K562 (cell line): ENCODE measurements at regions not wholly inside any gene's neighbourhood (a gene's known extent, or its start where the extent isn't known, plus 50 kb on each side); places are given as distances from the start of the nearest gene placed in this dataset.

Experiments
- ATAC-seq: fragments of 200-7000 bp; cut with Tn5 transposase; 3 replicates; pipeline ENCODE4 v1.9.1; 2020; ENCODE audit warnings: moderate library complexity
- BruUV-seq: library from RNA; stranded (reverse); fragments of 400-500 nt; replicated peaks from 2 replicates; lab custom pipeline; 2021; lab: Mats Ljungman, UMichigan
- CTCF ChIA-PET: fragments of 300-600 bp; formaldehyde crosslinking; extraction: SDS; loops from one replicate; lab custom pipeline; 2021; ENCODE audit warnings: low intra/inter-chr PET ratio; lab: Yijun Ruan, JAX
- POLR2A ChIA-PET: fragments of 300-600, 350-650 bp; sonication (Branson Sonifier 250); formaldehyde crosslinking; extraction: SDS; loops from one replicate; lab custom pipeline; 2021; ENCODE audit warnings: antibody characterized with exemption, inconsistent platforms; lab: Yijun Ruan, JAX
- DNase-seq, 4 experiments: peaks; one replicate each; pipeline versions ENCODE4 v3.0.0 to v3.0.0-alpha.2; 2011 to 2018; ENCODE audit warnings: low spot score in 3 of 4, mixed read lengths in 3 of 4; ENCODE audit errors: extremely low read depth in 1 of 4
- FAIRE-seq: peaks from 2 replicates; lab custom pipeline; 2011; peaks lifted over from hg19 to GRCh38; lab: Jason Lieb, UNC
- H2AFZ ChIP-seq: 2 replicates; pipeline ENCODE4 v1.6.0; 2011; ENCODE audit warnings: low read depth, low read length, control low read depth, inconsistent platforms
- H3K27ac ChIP-seq: fragments of 200-600 bp; 3 replicates; pipeline ENCODE4 v1.8.0; 2011; ENCODE audit warnings: low read depth, mild to moderate bottlenecking, control low read depth, inconsistent platforms, low read length, moderate library complexity, mixed read lengths; ENCODE audit errors: extremely low read depth
- H3K27me3 ChIP-seq, 2 experiments: fragments of 300-600 bp in 1 of 2; 2 replicates in 1 of 2; 3 replicates in 1 of 2; pipeline versions ENCODE4 v1.6.0 to v1.8.0; 2011; ENCODE audit warnings: inconsistent platforms in 2 of 2, low read length in 2 of 2, mild to moderate bottlenecking in 1 of 2, mixed read lengths in 1 of 2, moderate library complexity in 1 of 2; ENCODE audit not compliant: control insufficient read depth in 2 of 2, insufficient read depth in 2 of 2
- H3K36me3 ChIP-seq: fragments of 300-600 bp; 3 replicates; pipeline ENCODE4 v1.8.0; 2011; ENCODE audit warnings: mild to moderate bottlenecking, low read length, inconsistent platforms; ENCODE audit not compliant: control insufficient read depth, insufficient read depth
- H3K4me1 ChIP-seq, 2 experiments: fragments of 200-600 bp in 1 of 2; replicated peaks in 1 of 2; 2 replicates in 1 of 2; 3 replicates in 1 of 2; pipeline versions ENCODE4 v1.5.1 to v1.8.0; 2011; ENCODE audit warnings: inconsistent platforms in 2 of 2, low read length in 2 of 2, mild to moderate bottlenecking in 1 of 2, mixed read lengths in 1 of 2, moderate library complexity in 1 of 2; ENCODE audit not compliant: control insufficient read depth in 2 of 2, insufficient read depth in 2 of 2
- H3K4me2 ChIP-seq: 2 replicates; pipeline ENCODE4 v1.6.1; 2011; ENCODE audit warnings: low read length, control low read depth, inconsistent platforms, mixed read lengths; ENCODE audit not compliant: insufficient read depth
- H3K4me3 ChIP-seq: fragments of 200-600 bp; sonication (generic), shearing (Covaris generic); 2 replicates; pipeline ENCODE4 v1.5.1; 2016; ENCODE audit warnings: control low read depth, inconsistent platforms
- H3K79me2 ChIP-seq: fragments of 200-600 bp; 3 replicates; pipeline ENCODE4 v1.8.0; 2011; ENCODE audit warnings: low read length, inconsistent platforms; ENCODE audit not compliant: control insufficient read depth, insufficient read depth
- H3K9ac ChIP-seq, 2 experiments: 2 replicates each; pipeline versions ENCODE4 v1.6.0 to v1.6.1; 2011; ENCODE audit warnings: low read depth in 2 of 2, low read length in 2 of 2, control low read depth in 1 of 2, inconsistent platforms in 1 of 2, mild to moderate bottlenecking in 1 of 2, mixed read lengths in 1 of 2; ENCODE audit not compliant: insufficient read depth in 1 of 2
- H3K9me1 ChIP-seq: one replicate; pipeline ENCODE4 v1.6.0; 2011; ENCODE audit warnings: inconsistent platforms, mild to moderate bottlenecking, low read length, moderate library complexity; ENCODE audit not compliant: control insufficient read depth, insufficient read depth
- H3K9me3 ChIP-seq: replicated peaks from 2 replicates; pipeline ENCODE4 v1.5.1; 2011; ENCODE audit warnings: low read depth, low read length, inconsistent platforms; ENCODE audit not compliant: control insufficient read depth, insufficient read depth
- H4K20me1 ChIP-seq: replicated peaks from 2 replicates; pipeline ENCODE4 v1.6.1; 2011; ENCODE audit warnings: low read length, inconsistent platforms, mixed read lengths; ENCODE audit not compliant: control insufficient read depth, insufficient read depth
- CAMTA2 ChIP-seq: fragments of 250-450 bp; sonication (Bioruptor Pico); conservative IDR thresholded peaks from 2 replicates; pipeline ENCODE4 v1.5.1; 2022
- COPS2 ChIP-seq: fragments of 450-650 bp; conservative IDR thresholded peaks from 2 replicates; pipeline ENCODE4 v1.6.1; 2016; ENCODE audit warnings: mild to moderate bottlenecking, moderate library complexity
- CSDE1 ChIP-seq, 2 experiments: fragments of 450-650 bp; IDR thresholded peaks; 2 replicates each; pipeline ENCODE4 v1.6.1; 2016; ENCODE audit warnings: mild to moderate bottlenecking in 1 of 2
- FOXJ2 ChIP-seq: fragments of 200-800 bp; sonication (Bioruptor generic); IDR thresholded peaks from 2 replicates; pipeline ENCODE4 v1.6.1; 2016; ENCODE audit warnings: missing genetic modification characterization, missing compliant biosample characterization
- GTF2A2 ChIP-seq: IDR thresholded peaks from 2 replicates; pipeline ENCODE4 v1.6.1; 2016; ENCODE audit warnings: mild to moderate bottlenecking, missing genetic modification characterization, missing compliant biosample characterization
- HNRNPH1 ChIP-seq: fragments of 200-400 bp; formaldehyde crosslinking; optimal IDR thresholded peaks from 2 replicates; pipeline ENCODE3; 2017; ENCODE audit warnings: low read depth, mild to moderate bottlenecking, low read length, moderate library complexity
- KLF6 ChIP-seq: fragments of 250-450 bp; sonication (Bioruptor Pico); IDR thresholded peaks from 2 replicates; pipeline ENCODE4 v1.4.0; 2020; ENCODE audit warnings: mild to moderate bottlenecking, moderate library complexity, borderline replicate concordance
- LARP7 ChIP-seq: fragments of 450-650 bp; IDR thresholded peaks from 2 replicates; pipeline ENCODE4 v1.6.1; 2016
- STAG1 ChIP-seq: sonication (generic); formaldehyde crosslinking; IDR thresholded peaks from 2 replicates; pipeline ENCODE4 v1.5.0; 2020; ENCODE audit warnings: missing genetic modification reagents, borderline replicate concordance
- ZNF197 ChIP-seq: fragments of 200-800 bp; sonication (Bioruptor generic); IDR thresholded peaks from 2 replicates; pipeline ENCODE4 v1.6.1; 2016; ENCODE audit warnings: low read depth, missing genetic modification characterization, missing compliant biosample characterization
- WGBS: fragments of 100-300 bp; shearing (Covaris generic); methylation state at CpG from one replicate; pipeline ENCODE4 v1.1.6; 2016; ENCODE audit warnings: low coverage, mixed read lengths; ENCODE audit not compliant: insufficient coverage; ENCODE audit errors: missing lambda C conversion rate; 5-methylcytosine and 5-hydroxymethylcytosine counted together
- in situ Hi-C: fragments of 300-500 bp; cut with MboI; formaldehyde crosslinking; loops from 4 replicates; pipeline ENCODE4 v1.15.0; 2018; ENCODE audit warnings: inconsistent platforms, mixed read lengths
- intact Hi-C: fragments of 100-400 bp; cut with micrococcal nuclease; formaldehyde crosslinking; loops from 2 replicates; pipeline ENCODE4 v1.14.2; 2022
- TF ChIP-seq, protein P1 (sequence below), 2 experiments: fragments of 450-650 bp; IDR thresholded peaks; 2 replicates each; pipeline ENCODE4 v1.6.1; 2016; ENCODE audit warnings: mild to moderate bottlenecking in 2 of 2, borderline replicate concordance in 1 of 2, low read depth in 1 of 2, moderate library complexity in 1 of 2
- TF ChIP-seq, protein P2 (sequence below): sonication (generic); formaldehyde crosslinking; IDR thresholded peaks from 2 replicates; pipeline ENCODE4 v1.8.0; 2022; ENCODE audit warnings: mild to moderate bottlenecking, missing genetic modification reagents
- TF ChIP-seq, protein P3 (sequence below): fragments of 450-650 bp; IDR thresholded peaks from 2 replicates; pipeline ENCODE4 v1.6.1; 2016; ENCODE audit warnings: mild to moderate bottlenecking

DNA sequence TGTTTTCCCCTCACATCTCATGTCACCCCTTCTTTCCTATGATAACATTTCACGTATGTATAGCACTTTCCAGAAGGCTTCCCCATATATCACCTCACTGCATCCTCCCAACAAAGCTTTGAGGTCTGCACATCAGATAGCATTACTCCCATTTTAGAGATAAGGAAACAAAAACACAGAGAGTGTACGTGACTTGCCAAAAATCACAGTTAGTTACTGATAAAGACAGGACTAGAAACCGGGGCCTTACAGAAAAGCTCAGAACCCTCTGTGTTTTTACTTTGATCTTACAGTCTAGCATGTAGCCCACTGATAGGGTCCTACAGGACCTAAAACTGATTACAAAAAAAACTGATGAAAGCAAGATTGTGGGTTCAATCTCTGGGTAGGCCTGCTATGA is 202.9 kb upstream of the CDKN3 start:
- Histone ChIP-seq H3K9ac (no peak overlapping the region), H3K4me1 (no peaks in the 10 kb centered on the region), H3K27me3 (no peaks in the 10 kb centered on the region), H3K4me2 (no peak overlapping the region), H3K79me2 (no peaks in the 10 kb centered on the region), H3K27ac (no peak overlapping the region), H2AFZ (no peak overlapping the region), H3K9me1 (no peaks in the 10 kb centered on the region), H3K9me3 (no peaks in the 10 kb centered on the region), H3K36me3 (no peaks in the 10 kb centered on the region), H3K4me3 (no peak overlapping the region), H4K20me1 (no peaks in the 10 kb centered on the region)
- TF ChIP-seq CSDE1 (IDR thresholded peaks at IDR 0.05), result no peak
- TF ChIP-seq STAG1 (CRISPR knock-in tag), result no peak
- TF ChIP-seq GTF2A2, result no peak
- TF ChIP-seq ZNF197 (CRISPR knock-in tag), result no peak
- TF ChIP-seq LARP7, result no peak
- TF ChIP-seq HNRNPH1, result no peak
- TF ChIP-seq CAMTA2 (CRISPR knock-in tag), result no peak
- TF ChIP-seq, protein P1, sequence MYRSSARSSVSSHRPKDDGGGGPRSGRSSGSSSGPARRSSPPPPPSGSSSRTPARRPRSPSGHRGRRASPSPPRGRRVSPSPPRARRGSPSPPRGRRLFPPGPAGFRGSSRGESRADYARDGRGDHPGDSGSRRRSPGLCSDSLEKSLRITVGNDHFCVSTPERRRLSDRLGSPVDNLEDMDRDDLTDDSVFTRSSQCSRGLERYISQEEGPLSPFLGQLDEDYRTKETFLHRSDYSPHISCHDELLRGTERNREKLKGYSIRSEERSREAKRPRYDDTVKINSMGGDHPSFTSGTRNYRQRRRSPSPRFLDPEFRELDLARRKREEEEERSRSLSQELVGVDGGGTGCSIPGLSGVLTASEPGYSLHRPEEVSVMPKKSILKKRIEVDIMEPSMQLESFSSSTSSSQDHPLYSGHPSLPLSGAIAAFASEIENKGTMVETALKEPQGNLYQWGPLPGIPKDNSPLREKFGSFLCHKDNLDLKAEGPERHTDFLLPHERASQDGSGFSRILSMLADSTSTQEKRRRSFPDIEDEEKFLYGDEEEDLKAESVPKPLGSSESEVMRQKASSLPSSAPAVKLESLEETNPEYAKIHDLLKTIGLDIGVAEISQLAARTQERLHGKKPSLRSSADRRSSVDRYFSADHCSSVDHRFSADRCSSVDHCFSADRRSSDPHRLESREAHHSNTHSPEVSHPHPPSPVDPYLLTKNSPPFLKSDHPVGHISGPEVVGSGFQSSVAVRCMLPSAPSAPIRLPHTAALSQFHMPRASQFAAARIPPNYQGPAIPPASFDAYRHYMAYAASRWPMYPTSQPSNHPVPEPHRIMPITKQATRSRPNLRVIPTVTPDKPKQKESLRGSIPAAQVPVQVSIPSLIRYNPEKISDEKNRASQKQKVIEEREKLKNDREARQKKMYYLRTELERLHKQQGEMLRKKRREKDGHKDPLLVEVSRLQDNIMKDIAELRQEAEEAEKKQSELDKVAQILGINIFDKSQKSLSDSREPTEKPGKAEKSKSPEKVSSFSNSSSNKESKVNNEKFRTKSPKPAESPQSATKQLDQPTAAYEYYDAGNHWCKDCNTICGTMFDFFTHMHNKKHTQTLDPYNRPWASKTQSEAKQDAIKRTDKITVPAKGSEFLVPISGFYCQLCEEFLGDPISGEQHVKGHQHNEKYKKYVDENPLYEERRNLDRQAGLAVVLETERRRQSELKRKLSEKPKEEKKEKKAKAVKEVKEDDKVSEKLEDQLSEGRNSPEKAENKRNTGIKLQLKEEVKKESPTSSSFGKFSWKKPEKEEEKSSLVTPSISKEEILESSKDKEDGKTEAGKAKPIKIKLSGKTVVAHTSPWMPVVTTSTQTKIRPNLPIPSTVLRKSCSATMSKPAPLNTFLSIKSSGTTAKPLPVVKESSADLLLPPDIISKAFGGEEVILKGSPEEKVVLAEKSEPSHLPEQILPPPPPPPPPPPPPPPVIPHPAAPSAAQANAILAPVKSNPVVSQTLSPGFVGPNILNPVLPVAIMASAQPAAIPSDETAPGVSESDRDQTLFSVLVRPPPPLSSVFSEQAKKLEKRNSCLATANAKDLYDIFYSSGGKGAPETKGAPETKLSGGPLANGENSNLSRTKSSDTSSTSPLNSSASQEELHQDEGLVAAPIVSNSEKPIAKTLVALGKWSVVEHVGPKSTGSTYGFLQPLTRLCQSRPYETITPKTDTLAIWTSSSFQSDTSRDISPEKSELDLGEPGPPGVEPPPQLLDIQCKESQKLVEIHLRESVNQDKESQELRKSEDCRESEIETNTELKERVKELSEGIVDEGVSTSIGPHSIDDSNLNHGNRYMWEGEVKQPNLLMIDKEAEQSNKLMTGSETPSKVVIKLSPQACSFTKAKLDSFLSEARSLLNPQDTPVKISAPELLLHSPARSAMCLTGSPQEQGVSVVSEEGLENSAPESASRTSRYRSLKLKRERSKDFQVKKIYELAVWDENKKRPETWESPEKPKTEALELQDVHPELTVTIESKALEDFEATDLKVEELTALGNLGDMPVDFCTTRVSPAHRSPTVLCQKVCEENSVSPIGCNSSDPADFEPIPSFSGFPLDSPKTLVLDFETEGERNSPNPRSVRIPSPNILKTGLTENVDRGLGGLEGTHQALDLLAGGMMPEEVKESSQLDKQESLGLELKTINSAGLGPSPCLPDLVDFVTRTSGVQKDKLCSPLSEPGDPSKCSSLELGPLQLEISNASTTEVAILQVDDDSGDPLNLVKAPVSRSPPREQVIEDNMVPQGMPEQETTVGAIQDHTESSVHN (IDR thresholded peaks at IDR 0.05; ENCODE audit: borderline replicate concordance in 1 of 2, low read depth in 1 of 2), result no peak
- no peak for TF ChIP-seq KLF6
- TF ChIP-seq FOXJ2 (tag), result no peak
- TF ChIP-seq COPS2, result no peak
- TF ChIP-seq, protein P2, sequence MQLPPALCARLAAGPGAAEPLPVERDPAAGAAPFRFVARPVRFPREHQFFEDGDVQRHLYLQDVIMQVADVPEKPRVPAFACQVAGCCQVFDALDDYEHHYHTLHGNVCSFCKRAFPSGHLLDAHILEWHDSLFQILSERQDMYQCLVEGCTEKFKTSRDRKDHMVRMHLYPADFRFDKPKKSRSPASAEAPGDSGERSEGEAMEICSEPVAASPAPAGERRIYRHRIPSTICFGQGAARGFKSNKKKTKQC (CRISPR knock-in tag), result no peak
- TF ChIP-seq, protein P3, sequence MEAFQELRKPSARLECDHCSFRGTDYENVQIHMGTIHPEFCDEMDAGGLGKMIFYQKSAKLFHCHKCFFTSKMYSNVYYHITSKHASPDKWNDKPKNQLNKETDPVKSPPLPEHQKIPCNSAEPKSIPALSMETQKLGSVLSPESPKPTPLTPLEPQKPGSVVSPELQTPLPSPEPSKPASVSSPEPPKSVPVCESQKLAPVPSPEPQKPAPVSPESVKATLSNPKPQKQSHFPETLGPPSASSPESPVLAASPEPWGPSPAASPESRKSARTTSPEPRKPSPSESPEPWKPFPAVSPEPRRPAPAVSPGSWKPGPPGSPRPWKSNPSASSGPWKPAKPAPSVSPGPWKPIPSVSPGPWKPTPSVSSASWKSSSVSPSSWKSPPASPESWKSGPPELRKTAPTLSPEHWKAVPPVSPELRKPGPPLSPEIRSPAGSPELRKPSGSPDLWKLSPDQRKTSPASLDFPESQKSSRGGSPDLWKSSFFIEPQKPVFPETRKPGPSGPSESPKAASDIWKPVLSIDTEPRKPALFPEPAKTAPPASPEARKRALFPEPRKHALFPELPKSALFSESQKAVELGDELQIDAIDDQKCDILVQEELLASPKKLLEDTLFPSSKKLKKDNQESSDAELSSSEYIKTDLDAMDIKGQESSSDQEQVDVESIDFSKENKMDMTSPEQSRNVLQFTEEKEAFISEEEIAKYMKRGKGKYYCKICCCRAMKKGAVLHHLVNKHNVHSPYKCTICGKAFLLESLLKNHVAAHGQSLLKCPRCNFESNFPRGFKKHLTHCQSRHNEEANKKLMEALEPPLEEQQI, result no peak
- 0% methylated on average over 3 of the region's 3 CpGs for WGBS
- in situ Hi-C loops, result no loop called here
- POLR2A ChIA-PET, result no interaction called here
- no peak for FAIRE-seq
- BruUV-seq, result no TSS peak
- no peak for DNase-seq
- no peak for ATAC-seq
- intact Hi-C loops, result no loop called here
- CTCF ChIA-PET, result no interaction called here
